Kidney (tissue), 13 donors: ENCODE measurements at regions not wholly inside any gene's neighbourhood (a gene's known extent, or its start where the extent isn't known, plus 50 kb on each side); places are given as distances from the start of the nearest gene placed in this dataset.

ENCODE experiments used
- DNase-seq, 5 donors: peaks; one replicate each; pipeline ENCODE4 v3.0.0-alpha.2; 2013 to 2020
- FAIRE-seq: peaks from 2 replicates; lab custom pipeline; 2012; peaks lifted over from hg19 to GRCh38; lab: Jason Lieb, UNC
- H3K27ac ChIP-seq, 2 donors: one replicate each; pipeline ENCODE4 v1.7.0; 2013; ENCODE audit warnings: low read depth in 2 of 2, low read length in 2 of 2, inconsistent platforms in 1 of 2
- H3K27me3 ChIP-seq: one replicate; pipeline ENCODE4 v1.7.1; 2013; ENCODE audit warnings: low read length, inconsistent platforms; ENCODE audit not compliant: control insufficient read depth, insufficient read depth
- H3K36me3 ChIP-seq, 3 donors: one replicate each; pipeline versions ENCODE4 v1.7.0 to v1.7.1; 2013; ENCODE audit warnings: low read length in 3 of 3, control low read depth in 1 of 3, inconsistent platforms in 1 of 3; ENCODE audit not compliant: insufficient read depth in 3 of 3, control insufficient read depth in 2 of 3
- H3K4me1 ChIP-seq, 3 donors: one replicate each; pipeline versions ENCODE4 v1.7.0 to v1.7.1; 2013; ENCODE audit warnings: low read length in 3 of 3, inconsistent platforms in 1 of 3, low read depth in 1 of 3; ENCODE audit not compliant: control insufficient read depth in 2 of 3, insufficient read depth in 2 of 3
- H3K4me3 ChIP-seq, 3 donors: one replicate each; pipeline versions ENCODE4 v1.7.0 to v1.8.1; 2013; ENCODE audit warnings: low read length in 3 of 3, control low read depth in 1 of 3, inconsistent platforms in 1 of 3
- H3K9ac ChIP-seq, 3 donors: one replicate each; pipeline versions ENCODE4 v1.7.0 to v1.7.1; 2013; ENCODE audit warnings: low read length in 3 of 3, control low read depth in 1 of 3, inconsistent platforms in 1 of 3
- H3K9me3 ChIP-seq, 3 donors: one replicate each; pipeline versions ENCODE4 v1.7.0 to v1.7.1; 2013; ENCODE audit warnings: low read length in 3 of 3, control low read depth in 1 of 3, inconsistent platforms in 1 of 3; ENCODE audit not compliant: control insufficient read depth in 2 of 3, insufficient read depth in 1 of 3
- CTCF ChIP-seq: IDR thresholded peaks from 3 replicates; pipeline ENCODE4 v1.5.1; 2012; ENCODE audit warnings: mild to moderate bottlenecking, moderate library complexity, borderline replicate concordance; ENCODE audit not compliant: insufficient read depth; ENCODE audit errors: extremely low read depth
- intact Hi-C: fragments of 100-400 bp; cut with DNase I; formaldehyde crosslinking; loops from one replicate; pipeline ENCODE4 v1.11.1; 2022
- donor health status: control.
- donor health status: control.
- donor health status: control.
- donor health status: control.
- donor health status: control.
- donor health status: DM: yes; HTN: yes; CAD: no.
- donor health status: Normal renal cell carcinoma (clear cell type).

DNA sequence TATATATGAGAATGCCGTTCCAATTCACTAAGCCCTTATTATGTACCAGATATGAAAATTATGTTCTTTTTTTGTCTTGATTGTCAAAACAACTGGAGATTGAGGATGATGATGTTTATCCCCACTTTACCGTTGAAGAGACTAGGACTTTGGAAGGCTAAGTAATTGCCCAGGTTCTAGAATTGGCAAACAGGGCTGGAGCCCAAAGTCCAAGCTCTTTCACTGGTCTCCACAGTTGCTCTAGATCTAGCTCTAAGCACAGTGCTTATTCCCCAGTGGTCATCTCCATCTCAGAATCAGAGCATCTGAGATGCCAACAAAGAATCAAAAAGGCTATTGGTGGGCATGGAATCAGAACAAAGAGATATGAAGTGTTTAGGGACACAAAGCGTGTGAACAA is 215.3 kb upstream of the FOXA2 start:
- FAIRE-seq (no peak), DNase-seq (no peak)
- peaks cover 0 to 4% (median 0%) of the 10 kb centered on the region in 3 donors for H3K4me1 ChIP-seq
- no peak for TF ChIP-seq CTCF
- no peak overlapping the region for H3K4me3 ChIP-seq
- H3K36me3 ChIP-seq: no peaks in the 10 kb centered on the region
- no peak overlapping the region for H3K27ac ChIP-seq
- intact Hi-C loops: no loop called here
- H3K9ac ChIP-seq: no peak overlapping the region
- no peaks in the 10 kb centered on the region for H3K9me3 ChIP-seq
- no peaks in the 10 kb centered on the region for H3K27me3 ChIP-seq

GRCh38 chr20:22800129-22800528 is 215.8 kb upstream of the FOXA2 start:
- no peak for TF ChIP-seq CTCF
- no peak overlapping the region for H3K4me3 ChIP-seq
- peaks cover 0 to 4% (median 0%) of the 10 kb centered on the region in 3 donors for H3K4me1 ChIP-seq
- no peaks in the 10 kb centered on the region for H3K27me3 ChIP-seq
- no peaks in the 10 kb centered on the region for H3K36me3 ChIP-seq
- H3K27ac ChIP-seq: no peak overlapping the region
- FAIRE-seq (no peak), DNase-seq (no peak)
- intact Hi-C loops: no loop called here
- H3K9me3 ChIP-seq: no peaks in the 10 kb centered on the region
- H3K9ac ChIP-seq: no peak overlapping the region

GRCh38 chr20:22801528-22801927 is 217.2 kb upstream of the FOXA2 start:
- H3K9ac ChIP-seq: no peak overlapping the region
- H3K9me3 ChIP-seq: no peaks in the 10 kb centered on the region
- no peaks in the 10 kb centered on the region for H3K4me1 ChIP-seq
- no peak overlapping the region for H3K27ac ChIP-seq
- no peak overlapping the region for H3K4me3 ChIP-seq
- no peaks in the 10 kb centered on the region for H3K27me3 ChIP-seq
- FAIRE-seq (no peak), DNase-seq (no peak)
- no peak for TF ChIP-seq CTCF
- H3K36me3 ChIP-seq: no peaks in the 10 kb centered on the region
- intact Hi-C loops: no loop called here

- TF ChIP-seq CTCF: no peak
- no peaks in the 10 kb centered on the region for H3K36me3 ChIP-seq
- no peak overlapping the region for H3K4me3 ChIP-seq
- no peaks in the 10 kb centered on the region for H3K9me3 ChIP-seq
- FAIRE-seq: no peak
- no peaks in the 10 kb centered on the region for H3K4me1 ChIP-seq
- intact Hi-C loops: no loop called here
- DNase-seq: no peak
- H3K27me3 ChIP-seq: no peaks in the 10 kb centered on the region
- no peak overlapping the region for H3K9ac ChIP-seq
- no peak overlapping the region for H3K27ac ChIP-seq
Observed at GRCh38 chr20:22802296-22802695, 217.9 kb upstream of the FOXA2 start.
